ENCODE measurements at regions not wholly inside any gene's neighbourhood (a gene's known extent, or its start where the extent isn't known, plus 50 kb on each side); places are given as distances from the start of the nearest gene placed in this dataset.

GRCh38 chr4:148962539-148963290, 520.5 kb upstream of the NR3C2 start:
- no peak for TF ChIP-seq CTCF (IDR thresholded peaks at IDR 0.05; ENCODE audit: unreplicated experiment)
- H3K27ac Mint-ChIP-seq (ENCODE audit: low read depth, unreplicated experiment) = no peak overlapping the region
- ChIA-PET CTCF (no interaction called here), POLR2A (interaction anchor here (0.6 kb wide), 1 partner anchor 1866 kb away, joined by 3 read pairs; no protein-coding TSS in a partner anchor)
- H3K27me3 Mint-ChIP-seq (ENCODE audit: insufficient read depth, unreplicated experiment) = no peaks in the 10 kb centered on the region
- H3K4me1 Mint-ChIP-seq (ENCODE audit: insufficient read depth, unreplicated experiment) = peaks cover 7% of the 10 kb centered on the region
- BruUV-seq (replicated peaks) = no TSS peak
- no peak overlapping the region for H3K4me3 Mint-ChIP-seq (ENCODE audit: unreplicated experiment)
- no peaks in the 10 kb centered on the region for H3K36me3 Mint-ChIP-seq (ENCODE audit: insufficient read depth, unreplicated experiment)
- H3K9me3 Mint-ChIP-seq (ENCODE audit: unreplicated experiment) = no peaks in the 10 kb centered on the region
- intact Hi-C loops (cut with micrococcal nuclease) = no loop called here
- DNase-seq (ENCODE audit: unreplicated experiment) = peak; percentile 43

- no peak overlapping the region for H3K27ac Mint-ChIP-seq (ENCODE audit: low read depth, unreplicated experiment)
- DNase-seq (ENCODE audit: unreplicated experiment) = no peak
- no peaks in the 10 kb centered on the region for H3K9me3 Mint-ChIP-seq (ENCODE audit: unreplicated experiment)
- no peak overlapping the region for H3K4me3 Mint-ChIP-seq (ENCODE audit: unreplicated experiment)
- H3K4me1 Mint-ChIP-seq (ENCODE audit: insufficient read depth, unreplicated experiment) = peaks cover 7% of the 10 kb centered on the region
- TF ChIP-seq CTCF (IDR thresholded peaks at IDR 0.05; ENCODE audit: unreplicated experiment) = no peak
- BruUV-seq (replicated peaks) = no TSS peak
- intact Hi-C loops (cut with micrococcal nuclease) = no loop called here
- ChIA-PET POLR2A (no interaction called here), CTCF (interaction anchor here (1.2 kb wide), 1 partner anchor 70 kb away, joined by 3 read pairs; no protein-coding TSS in a partner anchor)
- H3K36me3 Mint-ChIP-seq (ENCODE audit: insufficient read depth, unreplicated experiment) = no peaks in the 10 kb centered on the region
- no peaks in the 10 kb centered on the region for H3K27me3 Mint-ChIP-seq (ENCODE audit: insufficient read depth, unreplicated experiment)
Measured at GRCh38 chr4:148961526-148961925, 519.3 kb upstream of the NR3C2 start.

- CTCF ChIA-PET = interaction anchor here (1.0 kb wide), 1 partner anchor 12 kb away, joined by 3 read pairs; no protein-coding TSS in a partner anchor
- no peak for TF ChIP-seq CTCF (IDR thresholded peaks at IDR 0.05; ENCODE audit: unreplicated experiment)
- no peak for DNase-seq (ENCODE audit: unreplicated experiment)
- no peaks in the 10 kb centered on the region for H3K9me3 Mint-ChIP-seq (ENCODE audit: unreplicated experiment)
- BruUV-seq (replicated peaks) = no TSS peak
- H3K36me3 Mint-ChIP-seq (ENCODE audit: insufficient read depth, unreplicated experiment) = no peaks in the 10 kb centered on the region
- intact Hi-C loops (cut with micrococcal nuclease) = no loop called here
- H3K4me3 Mint-ChIP-seq (ENCODE audit: unreplicated experiment) = no peak overlapping the region
- POLR2A ChIA-PET = interaction anchor here (0.5 kb wide), 1 partner anchor 1275 kb away, joined by 3 read pairs; the partner anchor contains the start of gene PRMT9
- no peak overlapping the region for H3K27ac Mint-ChIP-seq (ENCODE audit: low read depth, unreplicated experiment)
- H3K4me1 Mint-ChIP-seq (ENCODE audit: insufficient read depth, unreplicated experiment) = peaks cover 13% of the 10 kb centered on the region
- H3K27me3 Mint-ChIP-seq (ENCODE audit: insufficient read depth, unreplicated experiment) = no peaks in the 10 kb centered on the region
Measured at GRCh38 chr4:148958317-148958716, 516.1 kb upstream of the NR3C2 start.

- Mint-ChIP-seq H3K4me3 (ENCODE audit: unreplicated experiment) (no peak overlapping the region), H3K4me1 (ENCODE audit: insufficient read depth, unreplicated experiment) (peaks cover 6% of the 10 kb centered on the region), H3K36me3 (ENCODE audit: insufficient read depth, unreplicated experiment) (no peaks in the 10 kb centered on the region), H3K9me3 (ENCODE audit: unreplicated experiment) (no peaks in the 10 kb centered on the region), H3K27ac (ENCODE audit: low read depth, unreplicated experiment) (no peak overlapping the region), H3K27me3 (ENCODE audit: insufficient read depth, unreplicated experiment) (no peaks in the 10 kb centered on the region)
- ChIA-PET CTCF (no interaction called here), POLR2A (no interaction called here)
- TF ChIP-seq CTCF (IDR thresholded peaks at IDR 0.05; ENCODE audit: unreplicated experiment) = no peak
- intact Hi-C loops (cut with micrococcal nuclease) = no loop called here
- BruUV-seq (replicated peaks) = no TSS peak
- no peak for DNase-seq (ENCODE audit: unreplicated experiment)
Measured at GRCh38 chr4:148955564-148956297, 513.5 kb upstream of the NR3C2 start.
